ENCODE measurements at regions not wholly inside any gene's neighbourhood (a gene's known extent, or its start where the extent isn't known, plus 50 kb on each side); places are given as distances from the start of the nearest gene placed in this dataset.

DNA sequence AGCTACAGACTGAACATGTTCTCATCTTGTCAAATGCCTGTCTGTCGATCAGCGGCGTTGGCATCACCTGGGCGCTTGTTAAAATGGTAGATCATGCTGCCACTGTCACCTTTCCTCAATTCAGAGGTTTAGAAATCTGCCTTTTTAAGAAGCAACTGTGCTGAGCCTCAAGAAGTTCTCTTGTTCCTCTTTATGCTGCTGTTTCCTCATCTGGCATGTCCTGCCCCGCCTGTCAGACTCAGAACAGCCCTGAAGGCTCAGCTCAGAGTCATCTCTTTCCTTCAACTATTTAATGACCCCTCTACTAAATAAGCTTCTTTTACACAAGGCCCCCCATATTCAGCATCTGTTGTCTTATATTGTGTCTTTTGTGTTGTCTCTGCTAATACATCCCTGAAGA is 368.2 kb downstream of the EPM2A start:
- TF ChIP-seq, protein P1, sequence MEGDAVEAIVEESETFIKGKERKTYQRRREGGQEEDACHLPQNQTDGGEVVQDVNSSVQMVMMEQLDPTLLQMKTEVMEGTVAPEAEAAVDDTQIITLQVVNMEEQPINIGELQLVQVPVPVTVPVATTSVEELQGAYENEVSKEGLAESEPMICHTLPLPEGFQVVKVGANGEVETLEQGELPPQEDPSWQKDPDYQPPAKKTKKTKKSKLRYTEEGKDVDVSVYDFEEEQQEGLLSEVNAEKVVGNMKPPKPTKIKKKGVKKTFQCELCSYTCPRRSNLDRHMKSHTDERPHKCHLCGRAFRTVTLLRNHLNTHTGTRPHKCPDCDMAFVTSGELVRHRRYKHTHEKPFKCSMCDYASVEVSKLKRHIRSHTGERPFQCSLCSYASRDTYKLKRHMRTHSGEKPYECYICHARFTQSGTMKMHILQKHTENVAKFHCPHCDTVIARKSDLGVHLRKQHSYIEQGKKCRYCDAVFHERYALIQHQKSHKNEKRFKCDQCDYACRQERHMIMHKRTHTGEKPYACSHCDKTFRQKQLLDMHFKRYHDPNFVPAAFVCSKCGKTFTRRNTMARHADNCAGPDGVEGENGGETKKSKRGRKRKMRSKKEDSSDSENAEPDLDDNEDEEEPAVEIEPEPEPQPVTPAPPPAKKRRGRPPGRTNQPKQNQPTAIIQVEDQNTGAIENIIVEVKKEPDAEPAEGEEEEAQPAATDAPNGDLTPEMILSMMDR (conservative IDR thresholded peaks at IDR 0.05; ENCODE audit: low read depth, low read length): no peak
- TF ChIP-seq EZH2 (IDR thresholded peaks at IDR 0.05; ENCODE audit: low read length, unreplicated experiment): no peak

Data from PC-3 (cell line).